ENCODE measurements at regions not wholly inside any gene's neighbourhood (a gene's known extent, or its start where the extent isn't known, plus 50 kb on each side); places are given as distances from the start of the nearest gene placed in this dataset.

DNA sequence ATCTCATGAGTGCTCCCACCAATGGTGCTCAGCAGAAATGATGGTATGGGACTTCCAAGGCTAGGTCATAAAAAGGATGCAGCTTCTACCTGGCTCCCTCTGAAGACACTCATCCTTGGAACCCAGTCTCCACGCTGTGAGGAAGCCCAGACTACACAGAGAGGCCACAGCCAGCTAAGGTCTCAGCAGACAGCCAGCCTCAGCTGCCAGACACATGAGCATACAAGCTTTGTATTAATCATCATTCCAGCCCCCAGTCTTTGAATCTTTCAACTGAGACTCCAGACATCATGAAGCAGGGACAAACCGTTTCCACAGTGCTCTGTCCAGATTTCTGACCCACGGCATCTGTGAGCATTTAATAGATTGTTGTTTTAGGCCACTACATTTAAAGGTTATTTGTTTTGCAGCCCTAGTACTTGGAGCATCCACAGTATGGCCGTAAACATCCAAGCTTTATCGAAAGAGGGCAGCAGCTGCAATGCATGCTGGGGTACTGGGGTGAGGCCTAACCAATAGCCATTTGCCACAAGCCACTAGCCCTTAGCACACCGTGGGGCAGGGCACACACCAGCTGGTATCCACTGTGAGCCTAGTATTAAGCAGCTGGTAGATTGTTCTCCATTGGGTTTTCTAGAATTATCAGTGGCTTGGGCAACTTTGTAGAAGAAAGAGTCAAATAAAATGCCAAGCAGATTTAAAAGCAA, 449.1 kb downstream of the BCOR start:
- TF ChIP-seq, protein P1, sequence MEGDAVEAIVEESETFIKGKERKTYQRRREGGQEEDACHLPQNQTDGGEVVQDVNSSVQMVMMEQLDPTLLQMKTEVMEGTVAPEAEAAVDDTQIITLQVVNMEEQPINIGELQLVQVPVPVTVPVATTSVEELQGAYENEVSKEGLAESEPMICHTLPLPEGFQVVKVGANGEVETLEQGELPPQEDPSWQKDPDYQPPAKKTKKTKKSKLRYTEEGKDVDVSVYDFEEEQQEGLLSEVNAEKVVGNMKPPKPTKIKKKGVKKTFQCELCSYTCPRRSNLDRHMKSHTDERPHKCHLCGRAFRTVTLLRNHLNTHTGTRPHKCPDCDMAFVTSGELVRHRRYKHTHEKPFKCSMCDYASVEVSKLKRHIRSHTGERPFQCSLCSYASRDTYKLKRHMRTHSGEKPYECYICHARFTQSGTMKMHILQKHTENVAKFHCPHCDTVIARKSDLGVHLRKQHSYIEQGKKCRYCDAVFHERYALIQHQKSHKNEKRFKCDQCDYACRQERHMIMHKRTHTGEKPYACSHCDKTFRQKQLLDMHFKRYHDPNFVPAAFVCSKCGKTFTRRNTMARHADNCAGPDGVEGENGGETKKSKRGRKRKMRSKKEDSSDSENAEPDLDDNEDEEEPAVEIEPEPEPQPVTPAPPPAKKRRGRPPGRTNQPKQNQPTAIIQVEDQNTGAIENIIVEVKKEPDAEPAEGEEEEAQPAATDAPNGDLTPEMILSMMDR (IDR thresholded peaks at IDR 0.05 in 8 of 11, conservative IDR thresholded peaks at IDR 0.05 in 3 of 11): no peak
- no peak for TF ChIP-seq POLR2AphosphoS5 (IDR thresholded peaks at IDR 0.05)

All from spleen (tissue), 7 donors.